Head of caudate nucleus (tissue), 42 donors: ENCODE measurements at regions not wholly inside any gene's neighbourhood (a gene's known extent, or its start where the extent isn't known, plus 50 kb on each side); places are given as distances from the start of the nearest gene placed in this dataset.

ENCODE experiments used
- DNase-seq, 42 donors: peaks; one replicate each; pipeline versions ENCODE4 v3.0.0 to v3.0.0-alpha.2; 2020 to 2021; ENCODE audit warnings: mixed read lengths in 7 of 42
- intact Hi-C: fragments of 100-400 bp; cut with DNase I; formaldehyde crosslinking; loops from one replicate; pipeline ENCODE4 v1.15.0; 2022

- DNase-seq = no peak
- intact Hi-C loops = no loop called here
Measured at GRCh38 chr12:95408201-95408600, 65.8 kb upstream of the METAP2 start.

- intact Hi-C loops = no loop called here
- DNase-seq = no peak
Measured at GRCh38 chr12:95411057-95411456, 62.9 kb upstream of the METAP2 start.

GRCh38 chr12:95411466-95411865 lies 62.5 kb upstream of the METAP2 start:
- no peak for DNase-seq
- intact Hi-C loops = no loop called here

- DNase-seq = no peak
- intact Hi-C loops = no loop called here
Measured at GRCh38 chr12:95412482-95413311, 61.3 kb upstream of the METAP2 start.

GRCh38 chr12:95413576-95413975 lies 60.4 kb upstream of the METAP2 start:
- DNase-seq = no peak
- intact Hi-C loops = no loop called here

- DNase-seq = no peak
- intact Hi-C loops = no loop called here
Measured at GRCh38 chr12:95415451-95415850, 58.5 kb upstream of the METAP2 start.

GRCh38 chr12:95416111-95416636 lies 57.8 kb upstream of the METAP2 start:
- intact Hi-C loops = no loop called here
- DNase-seq = no peak

GRCh38 chr12:95417372-95417771 lies 56.6 kb upstream of the METAP2 start:
- no peak for DNase-seq
- intact Hi-C loops = no loop called here

GRCh38 chr12:95418142-95418541 lies 55.8 kb upstream of the METAP2 start:
- intact Hi-C loops = no loop called here
- no peak for DNase-seq
